Progenitor cell of endocrine pancreas (in vitro differentiated cells): ENCODE measurements at regions not wholly inside any gene's neighbourhood (a gene's known extent, or its start where the extent isn't known, plus 50 kb on each side); places are given as distances from the start of the nearest gene placed in this dataset.

ENCODE experiments used
- DNase-seq: peaks from one replicate; pipeline ENCODE4 v3.0.0; 2021; ENCODE audit warnings: low spot score; ENCODE audit not compliant: unreplicated experiment
- H3K27ac Mint-ChIP-seq: 2 replicates; pipeline ENCODE4 v1.8.0; 2021; ENCODE audit warnings: mild to moderate bottlenecking, moderate library complexity, mixed read lengths
- H3K27me3 Mint-ChIP-seq: 2 replicates; pipeline ENCODE4 v1.8.0; 2021; ENCODE audit warnings: mixed read lengths
- H3K36me3 Mint-ChIP-seq: 2 replicates; pipeline ENCODE4 v1.8.0; 2022; ENCODE audit warnings: mixed read lengths; ENCODE audit not compliant: insufficient read depth
- H3K4me1 Mint-ChIP-seq: 2 replicates; pipeline ENCODE4 v1.8.0; 2021; ENCODE audit warnings: low read depth, mixed read lengths
- H3K4me3 Mint-ChIP-seq: 2 replicates; pipeline ENCODE4 v1.8.0; 2021; ENCODE audit warnings: low read depth, mild to moderate bottlenecking, moderate library complexity, mixed read lengths
- H3K9me3 Mint-ChIP-seq: 2 replicates; pipeline ENCODE4 v1.8.0; 2021; ENCODE audit warnings: low read depth, mixed read lengths
- TF ChIP-seq, protein P1 (sequence below): fragments of 200-600 bp; sonication (generic); IDR thresholded peaks from one replicate; pipeline ENCODE4 v1.5.0; 2021; ENCODE audit warnings: antibody characterized with exemption, mild to moderate bottlenecking; ENCODE audit not compliant: unreplicated experiment

DNA sequence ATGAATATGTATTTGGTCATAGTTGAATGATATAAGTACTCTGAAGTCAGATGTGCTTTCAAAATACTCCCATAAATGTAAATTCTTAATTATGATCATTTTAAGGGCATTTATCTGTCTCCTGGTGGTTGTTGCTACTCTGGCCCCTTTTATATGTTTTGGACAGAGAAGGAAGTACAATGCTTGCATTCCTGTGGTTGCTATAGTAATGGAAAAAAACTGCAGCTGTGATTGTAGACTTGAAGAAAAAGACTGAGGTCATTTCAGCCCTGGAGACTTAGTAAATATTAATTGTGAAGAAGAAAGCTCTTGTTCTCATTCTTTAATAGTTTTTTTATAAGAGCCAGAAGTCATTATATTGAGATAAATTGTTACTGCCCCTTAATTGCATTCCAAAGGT lies 70.2 kb upstream of the FERD3L start:
- peaks cover 9% of the 10 kb centered on the region for H3K4me1 Mint-ChIP-seq
- H3K36me3 Mint-ChIP-seq, result no peaks in the 10 kb centered on the region
- DNase-seq, result no peak
- H3K9me3 Mint-ChIP-seq, result peaks cover 7% of the 10 kb centered on the region
- TF ChIP-seq, protein P1, sequence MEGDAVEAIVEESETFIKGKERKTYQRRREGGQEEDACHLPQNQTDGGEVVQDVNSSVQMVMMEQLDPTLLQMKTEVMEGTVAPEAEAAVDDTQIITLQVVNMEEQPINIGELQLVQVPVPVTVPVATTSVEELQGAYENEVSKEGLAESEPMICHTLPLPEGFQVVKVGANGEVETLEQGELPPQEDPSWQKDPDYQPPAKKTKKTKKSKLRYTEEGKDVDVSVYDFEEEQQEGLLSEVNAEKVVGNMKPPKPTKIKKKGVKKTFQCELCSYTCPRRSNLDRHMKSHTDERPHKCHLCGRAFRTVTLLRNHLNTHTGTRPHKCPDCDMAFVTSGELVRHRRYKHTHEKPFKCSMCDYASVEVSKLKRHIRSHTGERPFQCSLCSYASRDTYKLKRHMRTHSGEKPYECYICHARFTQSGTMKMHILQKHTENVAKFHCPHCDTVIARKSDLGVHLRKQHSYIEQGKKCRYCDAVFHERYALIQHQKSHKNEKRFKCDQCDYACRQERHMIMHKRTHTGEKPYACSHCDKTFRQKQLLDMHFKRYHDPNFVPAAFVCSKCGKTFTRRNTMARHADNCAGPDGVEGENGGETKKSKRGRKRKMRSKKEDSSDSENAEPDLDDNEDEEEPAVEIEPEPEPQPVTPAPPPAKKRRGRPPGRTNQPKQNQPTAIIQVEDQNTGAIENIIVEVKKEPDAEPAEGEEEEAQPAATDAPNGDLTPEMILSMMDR, result no peak
- H3K27ac Mint-ChIP-seq, result no peak overlapping the region
- H3K27me3 Mint-ChIP-seq, result no peaks in the 10 kb centered on the region
- H3K4me3 Mint-ChIP-seq, result no peak overlapping the region

DNA sequence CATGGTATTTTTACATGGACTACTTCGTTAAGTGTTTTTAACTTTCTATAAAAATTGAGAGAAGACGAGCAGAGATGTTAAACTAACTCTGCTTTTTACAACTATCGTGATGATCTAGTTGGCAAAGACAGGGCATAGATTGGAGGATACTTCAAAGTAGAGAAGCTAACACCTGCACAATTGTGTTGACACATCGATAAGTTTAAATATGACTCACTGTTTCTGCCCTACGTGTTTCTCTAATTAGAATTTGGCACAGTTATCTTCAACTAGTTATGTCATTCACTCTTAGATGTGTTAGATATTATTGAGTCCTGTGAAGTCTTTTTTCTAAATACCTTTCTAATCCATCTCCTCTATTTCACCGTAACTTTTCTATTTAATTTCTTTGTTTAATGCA lies 68.5 kb upstream of the FERD3L start:
- no peaks in the 10 kb centered on the region for H3K36me3 Mint-ChIP-seq
- TF ChIP-seq, protein P1, result no peak
- no peak for DNase-seq

DNA sequence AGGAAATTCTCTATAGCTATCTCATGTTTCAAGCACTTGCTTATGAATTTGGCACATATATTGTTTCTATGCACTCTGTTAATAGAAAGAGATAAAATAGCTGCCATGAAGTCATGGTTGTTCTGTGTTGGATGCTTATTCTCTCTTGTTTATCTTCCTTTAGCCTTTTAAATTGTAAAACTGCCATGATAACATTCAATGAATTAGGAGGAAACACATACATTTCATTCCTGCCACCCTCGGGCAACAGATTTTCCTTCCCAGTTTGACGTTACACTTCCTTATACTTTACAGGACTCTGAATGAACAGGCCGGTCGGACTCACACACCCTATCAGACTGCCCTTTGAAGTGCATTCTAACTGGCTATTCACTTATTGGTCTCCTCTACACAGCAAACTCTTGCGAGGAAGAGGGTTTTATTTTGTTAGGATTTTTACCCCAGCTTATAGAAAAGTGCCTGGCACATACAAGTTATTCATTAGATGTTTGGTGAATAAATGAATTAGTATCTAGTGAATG lies 65.7 kb upstream of the FERD3L start:
- TF ChIP-seq, protein P1, result no peak
- Mint-ChIP-seq H3K27ac (no peak overlapping the region), H3K4me1 (peaks cover 11% of the 10 kb centered on the region), H3K27me3 (peaks cover 5% of the 10 kb centered on the region), H3K36me3 (no peaks in the 10 kb centered on the region), H3K4me3 (no peak overlapping the region), H3K9me3 (no peaks in the 10 kb centered on the region)
- DNase-seq, result no peak

More for the DNA sequence above, 68.5 kb upstream of the FERD3L start:
- H3K4me3 Mint-ChIP-seq, result no peak overlapping the region
- H3K4me1 Mint-ChIP-seq, result peaks cover 11% of the 10 kb centered on the region
- no peak overlapping the region for H3K27ac Mint-ChIP-seq
- peaks cover 6% of the 10 kb centered on the region for H3K9me3 Mint-ChIP-seq
- H3K27me3 Mint-ChIP-seq, result peaks cover under 1% of the 10 kb centered on the region

DNA sequence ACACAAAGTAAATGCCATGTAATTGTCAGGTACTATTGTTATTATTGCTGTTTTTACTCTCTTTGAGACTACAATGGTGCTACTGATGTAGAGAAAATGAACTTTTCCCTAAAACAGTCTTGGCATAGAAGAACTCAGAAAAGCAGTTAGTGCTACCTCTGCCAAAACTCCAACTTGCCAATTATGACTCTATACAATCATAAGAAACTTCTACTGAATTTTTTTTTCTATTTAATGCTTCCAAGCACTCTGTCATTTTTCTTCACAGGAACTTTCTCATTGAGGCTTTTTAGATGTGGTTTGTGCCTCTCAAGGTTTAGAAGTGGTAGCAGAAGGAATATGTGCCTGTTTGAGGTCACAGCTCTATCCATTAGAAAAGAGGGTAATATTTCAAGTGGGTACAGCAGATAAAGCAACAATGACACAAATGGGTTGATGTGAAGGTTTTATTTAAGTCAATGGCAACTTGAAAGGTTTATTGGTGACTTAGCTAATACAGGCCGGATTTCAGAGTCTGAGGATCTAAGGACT lies 64.0 kb upstream of the FERD3L start:
- Mint-ChIP-seq H3K27ac (no peak overlapping the region), H3K27me3 (peaks cover 5% of the 10 kb centered on the region), H3K9me3 (no peaks in the 10 kb centered on the region), H3K4me1 (peaks cover 8% of the 10 kb centered on the region), H3K4me3 (no peak overlapping the region), H3K36me3 (no peaks in the 10 kb centered on the region)
- TF ChIP-seq, protein P1, result no peak
- no peak for DNase-seq

DNA sequence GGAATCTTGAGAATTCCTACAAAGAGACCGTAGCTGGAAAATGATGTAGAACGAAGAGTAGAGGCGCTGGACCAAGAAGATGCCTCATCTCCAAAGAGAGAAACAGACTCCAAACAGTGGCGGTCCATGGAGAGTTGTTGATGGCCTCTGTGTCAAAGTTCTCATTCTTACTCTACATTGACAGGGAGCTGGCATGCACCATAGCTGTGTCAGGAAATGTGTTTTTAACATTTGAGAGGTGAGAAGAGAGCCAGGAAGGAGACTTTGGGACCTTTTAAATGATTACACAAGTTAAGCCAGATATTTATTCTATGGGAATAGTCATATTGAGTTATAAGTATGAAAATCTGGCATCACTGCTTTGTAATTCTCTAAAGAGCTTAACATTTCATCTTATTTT lies 61.5 kb upstream of the FERD3L start:
- H3K36me3 Mint-ChIP-seq, result no peaks in the 10 kb centered on the region
- TF ChIP-seq, protein P1, result no peak
- no peak overlapping the region for H3K27ac Mint-ChIP-seq
- no peak overlapping the region for H3K4me3 Mint-ChIP-seq
- H3K9me3 Mint-ChIP-seq, result no peaks in the 10 kb centered on the region
- H3K27me3 Mint-ChIP-seq, result peaks cover 5% of the 10 kb centered on the region
- H3K4me1 Mint-ChIP-seq, result peaks cover 6% of the 10 kb centered on the region
- DNase-seq, result no peak
